ENCODE measurements at regions not wholly inside any gene's neighbourhood (a gene's known extent, or its start where the extent isn't known, plus 50 kb on each side); places are given as distances from the start of the nearest gene placed in this dataset.

DNA sequence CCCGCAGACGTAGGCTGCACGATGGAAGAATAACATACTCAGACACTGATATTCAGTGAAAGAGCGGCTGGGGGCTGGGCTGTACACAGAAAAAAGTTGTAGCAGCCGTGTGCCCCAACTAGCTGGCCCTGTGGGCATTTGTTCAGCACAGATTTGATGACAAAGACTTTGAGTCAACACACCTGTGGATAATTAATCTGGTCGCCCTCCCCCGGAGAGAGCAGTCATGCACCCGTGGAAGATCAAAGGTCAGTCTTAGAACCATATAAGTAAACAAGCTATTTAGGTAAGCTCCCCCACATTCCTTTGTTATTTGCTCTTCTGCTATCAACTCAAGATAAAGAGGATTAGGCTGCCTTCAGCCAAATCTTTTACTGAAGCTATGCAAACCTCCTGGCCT is 148.4 kb upstream of the HMCN1 start:
- DNase-seq (ENCODE audit: low spot score in 2 of 2) (no peak), FAIRE-seq (no peak)

- FAIRE-seq (no peak), DNase-seq (ENCODE audit: low spot score in 2 of 2) (no peak)
Observed at GRCh38 chr1:185581961-185582725, 152.0 kb upstream of the HMCN1 start.

- no peak for FAIRE-seq
- no peak for DNase-seq (ENCODE audit: low spot score in 2 of 2)
Observed at GRCh38 chr1:185581020-185581419, 153.2 kb upstream of the HMCN1 start.

DNA sequence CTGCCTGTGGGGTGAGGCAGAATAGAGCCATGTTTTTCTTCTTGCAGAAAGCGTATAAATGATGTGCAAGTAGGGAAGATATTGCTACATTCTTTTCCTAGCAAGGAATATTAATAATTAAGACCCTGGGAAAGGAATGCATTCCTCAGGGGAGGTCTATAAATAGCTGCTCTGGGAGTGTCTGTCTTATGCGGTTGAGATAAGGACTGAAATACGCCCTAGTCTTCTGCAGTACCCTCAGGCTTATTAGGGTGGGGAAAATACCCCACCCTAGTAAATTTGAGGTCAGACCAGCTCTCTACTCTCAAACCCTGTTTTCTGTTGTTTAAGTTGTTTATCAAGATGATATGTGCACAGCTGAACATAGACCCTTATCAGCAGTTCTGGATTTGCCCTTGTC is 155.9 kb upstream of the HMCN1 start:
- no peak for DNase-seq (ENCODE audit: low spot score in 2 of 2)
- FAIRE-seq: no peak

GRCh38 chr1:185574139-185574875 is 159.9 kb upstream of the HMCN1 start:
- no peak for DNase-seq (ENCODE audit: low spot score in 2 of 2)

GRCh38 chr1:185573677-185574076 is 160.5 kb upstream of the HMCN1 start:
- DNase-seq (ENCODE audit: low spot score in 2 of 2) (no peak), FAIRE-seq (no peak)

More at GRCh38 chr1:185574139-185574875, 159.9 kb upstream of the HMCN1 start:
- FAIRE-seq: no peak

- DNase-seq (ENCODE audit: low spot score in 2 of 2): no peak
- FAIRE-seq: no peak
Observed at GRCh38 chr1:185573162-185573561, 161.0 kb upstream of the HMCN1 start.

- FAIRE-seq: no peak
- no peak for DNase-seq (ENCODE audit: low spot score in 2 of 2)
Observed at GRCh38 chr1:185570962-185571361, 163.2 kb upstream of the HMCN1 start.

DNA sequence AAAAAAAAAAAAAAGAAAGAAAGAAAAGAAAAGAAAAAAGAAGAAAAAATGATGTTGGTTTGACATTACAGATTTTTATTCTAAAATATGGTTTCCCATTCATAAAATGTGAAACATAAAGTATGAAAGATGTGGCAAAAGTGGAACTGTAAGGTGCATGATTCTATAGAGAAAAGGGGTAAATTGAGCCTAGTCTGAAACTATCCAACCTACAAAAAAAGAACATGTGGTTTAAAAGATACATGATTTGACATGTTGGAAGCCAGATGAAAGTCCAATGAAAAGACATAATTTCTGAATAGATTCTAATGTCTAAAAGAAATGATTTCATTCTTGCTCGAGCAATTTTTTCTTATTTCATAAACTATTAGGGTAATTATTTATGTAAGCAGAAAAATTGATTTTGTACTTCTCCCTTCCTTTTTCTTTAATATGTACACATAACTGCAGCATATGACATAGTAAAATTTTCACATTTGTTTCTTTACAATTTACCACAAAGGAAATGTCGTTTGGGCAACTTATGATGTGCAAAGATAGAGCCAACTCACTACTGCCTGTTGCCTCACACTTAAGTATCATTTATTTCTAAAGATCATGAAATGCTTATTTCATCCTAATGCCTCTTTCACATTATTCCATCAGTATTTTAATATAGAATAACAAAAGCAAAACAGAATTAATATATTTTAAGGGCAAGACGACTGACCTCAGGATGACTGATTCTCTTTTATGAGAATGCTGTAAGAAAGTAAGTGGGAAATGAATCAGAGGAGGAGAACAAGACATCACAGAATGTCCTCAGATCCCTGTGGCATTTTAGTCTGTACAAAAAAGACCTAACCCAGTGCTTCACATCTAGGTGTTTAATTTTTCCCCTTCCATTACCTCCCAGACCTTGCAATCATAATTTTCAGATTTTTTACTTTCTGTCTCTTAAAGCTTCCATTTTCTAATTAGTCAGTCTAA is 165.8 kb upstream of the HMCN1 start:
- FAIRE-seq: no peak

DNA sequence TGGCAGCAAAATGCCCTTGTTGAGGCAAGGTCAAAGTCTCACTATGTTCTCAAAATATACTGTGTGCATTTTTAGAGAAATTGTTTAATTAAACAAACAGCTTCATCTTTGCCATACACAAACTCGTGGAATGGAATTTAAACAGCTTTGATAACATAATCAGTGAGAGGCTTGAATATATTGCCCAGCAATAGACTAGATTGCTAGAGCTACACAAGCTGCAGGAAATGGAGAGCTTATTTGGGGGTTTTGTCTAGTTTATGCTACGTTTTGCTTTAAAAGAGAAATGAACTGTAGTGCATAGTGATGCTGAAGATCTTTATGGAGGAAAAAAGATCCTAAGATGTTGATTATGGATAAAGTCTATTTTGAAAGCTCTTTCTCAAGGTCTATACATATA is 166.8 kb upstream of the HMCN1 start:
- no peak for DNase-seq (ENCODE audit: low spot score in 2 of 2)
- FAIRE-seq: no peak

More for the DNA sequence above, 165.8 kb upstream of the HMCN1 start:
- no peak for DNase-seq (ENCODE audit: low spot score in 2 of 2)

GRCh38 chr1:185566995-185567394 is 167.2 kb upstream of the HMCN1 start:
- DNase-seq (ENCODE audit: low spot score in 2 of 2) (no peak), FAIRE-seq (no peak)

GRCh38 chr1:185565302-185565701 is 168.9 kb upstream of the HMCN1 start:
- DNase-seq (ENCODE audit: low spot score in 2 of 2): no peak
- FAIRE-seq: no peak

- no peak for DNase-seq (ENCODE audit: low spot score in 2 of 2)
- no peak for FAIRE-seq
Observed at GRCh38 chr1:185564816-185565215, 169.4 kb upstream of the HMCN1 start.

DNA sequence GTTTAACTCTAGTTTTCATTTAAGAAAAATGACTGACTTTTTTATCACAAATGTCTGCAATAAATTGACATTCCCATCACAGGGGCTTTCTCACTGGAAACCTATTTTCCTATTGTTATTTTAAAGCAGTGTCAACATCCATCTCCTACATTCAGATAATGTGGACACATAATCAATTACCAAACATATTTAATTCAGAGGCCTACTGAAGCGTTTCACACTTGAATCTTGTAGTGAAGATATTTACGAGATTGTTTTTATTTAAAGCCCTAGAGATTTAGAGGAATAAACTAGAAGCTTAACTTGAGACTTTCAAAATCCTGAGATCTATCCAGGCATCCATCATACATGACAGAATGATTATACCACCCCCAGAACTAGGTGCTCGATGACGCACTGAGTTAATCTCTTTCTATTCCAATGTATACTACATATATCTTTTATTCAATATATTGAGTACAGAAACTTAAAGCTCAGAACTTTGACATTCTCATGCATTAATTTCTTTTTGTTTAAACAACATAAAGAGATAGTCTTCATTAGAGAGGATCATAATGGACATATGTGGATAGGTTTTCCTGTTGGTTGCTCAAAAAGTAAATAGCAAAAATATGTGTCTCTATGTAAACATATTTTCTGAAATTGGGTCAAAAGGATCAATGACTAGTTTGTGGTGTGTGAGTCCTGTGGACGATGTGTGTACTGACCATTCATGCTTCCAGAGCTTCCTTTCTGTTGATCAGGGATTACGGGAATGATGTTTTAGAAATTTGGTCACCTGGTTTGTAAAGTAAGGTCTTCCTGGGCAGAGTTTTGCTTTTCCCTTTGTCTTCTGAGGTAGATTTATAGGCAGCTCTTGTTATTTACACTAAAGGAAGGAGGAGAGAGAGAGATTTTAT is 171.5 kb upstream of the HMCN1 start:
- DNase-seq (ENCODE audit: low spot score in 2 of 2) (no peak), FAIRE-seq (no peak)

GRCh38 chr1:185561629-185562028 is 172.6 kb upstream of the HMCN1 start:
- FAIRE-seq: no peak
- DNase-seq (ENCODE audit: low spot score in 2 of 2): no peak

DNA sequence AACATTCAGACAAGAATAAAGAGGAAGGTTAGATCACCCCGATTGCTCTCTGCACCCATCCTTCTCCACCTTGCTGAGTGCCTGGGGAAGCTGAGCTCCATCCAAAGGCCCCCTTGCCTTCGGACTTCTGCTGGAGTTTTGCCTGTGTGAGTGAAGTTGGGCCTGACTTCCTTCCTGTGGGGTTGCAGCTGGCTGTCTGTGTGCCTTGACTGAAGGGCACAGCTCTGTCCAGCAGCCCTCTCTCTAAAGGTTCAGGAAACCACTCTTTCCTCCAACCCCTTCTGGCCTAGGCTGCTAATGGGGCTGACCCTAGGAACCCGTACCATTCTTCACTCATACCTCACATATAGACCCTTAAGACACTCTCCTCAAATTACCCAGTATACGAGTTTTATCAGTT is 173.4 kb upstream of the HMCN1 start:
- no peak for DNase-seq (ENCODE audit: low spot score in 2 of 2)
- no peak for FAIRE-seq

- peak in 1 of 2 donors; percentile 27 for DNase-seq (ENCODE audit: low spot score in 2 of 2)
Observed at GRCh38 chr1:185559684-185560331, 174.4 kb upstream of the HMCN1 start.

GRCh38 chr1:185559151-185559550 is 175.0 kb upstream of the HMCN1 start:
- DNase-seq (ENCODE audit: low spot score in 2 of 2) (no peak), FAIRE-seq (no peak)

More at GRCh38 chr1:185559684-185560331, 174.4 kb upstream of the HMCN1 start:
- no peak for FAIRE-seq

- FAIRE-seq (no peak), DNase-seq (ENCODE audit: low spot score in 2 of 2) (no peak)
Observed at GRCh38 chr1:185556561-185556960, 177.6 kb upstream of the HMCN1 start.

All from frontal cortex (tissue), 3 donors.